ENCODE measurements at regions not wholly inside any gene's neighbourhood (a gene's known extent, or its start where the extent isn't known, plus 50 kb on each side); places are given as distances from the start of the nearest gene placed in this dataset.
"Not testable (repeated sequence)": the region's sequence is repeated elsewhere in the genome, so short reads cannot be mapped to it uniquely, and the experiment has no call there.

DNA sequence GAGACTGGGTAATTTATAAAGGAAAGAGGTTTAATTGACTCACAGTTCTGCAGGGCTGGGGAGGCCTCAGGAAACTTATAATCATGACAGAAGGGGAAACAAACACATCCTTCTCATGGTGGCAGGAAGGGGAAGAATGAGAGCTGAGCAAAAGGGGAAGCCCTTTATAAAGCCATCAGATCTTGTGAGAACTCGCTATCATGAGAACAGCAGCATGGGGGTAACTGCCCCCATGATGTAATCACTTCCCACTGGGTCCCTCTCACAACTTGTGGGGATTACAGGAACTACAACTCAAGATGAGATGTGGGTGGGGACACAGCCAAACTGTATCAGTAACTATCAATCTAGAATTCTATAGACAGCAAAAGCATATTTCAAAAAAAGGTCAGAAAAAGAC lies 64.7 kb upstream of the ACTRT2 start:
- Histone ChIP-seq H3K27ac (no peak overlapping the region), H3K4me3 (no peak overlapping the region), H3K9ac (ENCODE audit: insufficient read length) (no peak overlapping the region), H3K36me3 (ENCODE audit: insufficient read depth, low read length) (no peaks in the 10 kb centered on the region), H3K9me3 (ENCODE audit: low read depth, low read length) (no peaks in the 10 kb centered on the region)
- no peak for TF ChIP-seq EZH2 (IDR thresholded peaks at IDR 0.05)
- no peak for TF ChIP-seq POLR2AphosphoS5 (IDR thresholded peaks at IDR 0.05; ENCODE audit: borderline replicate concordance, low read depth, low read length)
- TF ChIP-seq FOXP2 (optimal IDR thresholded peaks at IDR 0.05; ENCODE audit: control extremely low read depth, extremely low read length, insufficient read depth) = no peak
- DNase-seq (ENCODE audit: low read depth, low spot score) = no peak

DNA sequence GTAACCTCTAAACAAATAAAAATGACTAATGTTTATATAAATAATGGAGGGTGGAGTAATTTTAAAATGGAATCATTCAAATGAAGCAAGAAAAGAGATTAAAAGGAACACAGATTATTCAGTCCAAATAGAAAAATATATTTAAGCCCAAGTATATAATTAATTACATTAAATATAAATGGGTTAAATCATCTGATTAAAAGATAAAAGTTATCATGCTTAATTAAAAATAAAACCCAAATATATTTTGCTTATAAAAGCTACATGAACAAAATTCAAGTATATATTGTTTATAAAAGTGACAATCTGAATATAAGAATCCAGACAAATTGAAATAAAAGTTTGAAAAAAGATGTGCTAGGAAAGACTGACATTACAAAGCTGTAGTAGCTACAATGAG lies 63.9 kb upstream of the ACTRT2 start:
- H3K27ac ChIP-seq = no peak overlapping the region
- no peaks in the 10 kb centered on the region for H3K9me3 ChIP-seq (ENCODE audit: low read depth, low read length)
- no peak for DNase-seq (ENCODE audit: low read depth, low spot score)
- H3K9ac ChIP-seq (ENCODE audit: insufficient read length) = no peak overlapping the region
- H3K4me3 ChIP-seq = no peak overlapping the region
- TF ChIP-seq FOXP2 (optimal IDR thresholded peaks at IDR 0.05; ENCODE audit: control extremely low read depth, extremely low read length, insufficient read depth) (no peak), POLR2AphosphoS5 (IDR thresholded peaks at IDR 0.05; ENCODE audit: borderline replicate concordance, low read depth, low read length) (no peak), EZH2 (IDR thresholded peaks at IDR 0.05) (no peak)
- no peaks in the 10 kb centered on the region for H3K36me3 ChIP-seq (ENCODE audit: insufficient read depth, low read length)

DNA sequence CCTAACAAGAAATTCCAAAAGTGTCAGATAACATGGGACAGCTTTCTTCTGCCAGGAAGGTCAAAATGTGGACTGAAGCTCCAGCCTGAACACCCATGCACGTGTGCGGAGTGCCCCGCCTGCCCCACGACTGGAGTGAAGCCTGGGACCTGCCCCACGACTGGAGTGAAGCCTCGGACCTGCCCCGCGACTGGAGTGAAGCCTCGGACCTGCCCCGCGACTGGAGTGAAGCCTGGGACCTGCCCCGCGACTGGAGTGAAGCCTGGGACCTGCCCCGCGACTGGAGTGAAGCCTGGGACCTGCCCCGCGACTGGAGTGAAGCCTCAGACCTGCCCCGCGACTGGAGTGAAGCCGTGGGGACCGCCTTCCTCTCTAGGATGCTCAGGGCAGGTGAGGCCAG lies 61.4 kb upstream of the ACTRT2 start:
- H3K4me3 ChIP-seq; H3K9me3 ChIP-seq (ENCODE audit: low read depth, low read length); H3K36me3 ChIP-seq (ENCODE audit: insufficient read depth, low read length); H3K9ac ChIP-seq (ENCODE audit: insufficient read length); H3K27ac ChIP-seq; DNase-seq (ENCODE audit: low read depth, low spot score): not testable (repeated sequence)

DNA sequence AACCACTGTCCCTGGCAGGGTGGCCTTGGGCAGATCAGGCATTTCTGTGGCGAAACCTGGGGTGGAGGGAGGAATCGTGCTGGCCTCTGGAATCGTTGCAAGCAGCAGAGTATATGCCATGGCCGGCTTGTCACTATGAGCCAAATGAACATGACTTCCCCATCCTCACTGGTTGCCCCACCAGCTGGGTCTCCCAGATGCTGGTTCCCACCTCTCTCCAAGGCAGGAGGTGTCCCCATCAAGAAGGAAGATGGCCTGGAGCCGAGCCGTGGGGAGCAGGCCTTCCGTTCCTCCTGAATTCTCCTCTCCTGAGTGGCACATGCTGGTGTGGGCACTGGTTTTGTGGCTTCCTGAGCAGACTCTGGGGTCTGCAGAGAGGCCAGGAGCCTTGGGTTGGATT lies 60.2 kb upstream of the ACTRT2 start:
- Histone ChIP-seq H3K36me3 (ENCODE audit: insufficient read depth, low read length) (no peaks in the 10 kb centered on the region), H3K9ac (ENCODE audit: insufficient read length) (no peak overlapping the region), H3K4me3 (no peak overlapping the region), H3K27ac (no peak overlapping the region), H3K9me3 (ENCODE audit: low read depth, low read length) (no peaks in the 10 kb centered on the region)
- DNase-seq (ENCODE audit: low read depth, low spot score) = no peak
- TF ChIP-seq FOXP2 (optimal IDR thresholded peaks at IDR 0.05; ENCODE audit: control extremely low read depth, extremely low read length, insufficient read depth) = no peak

DNA sequence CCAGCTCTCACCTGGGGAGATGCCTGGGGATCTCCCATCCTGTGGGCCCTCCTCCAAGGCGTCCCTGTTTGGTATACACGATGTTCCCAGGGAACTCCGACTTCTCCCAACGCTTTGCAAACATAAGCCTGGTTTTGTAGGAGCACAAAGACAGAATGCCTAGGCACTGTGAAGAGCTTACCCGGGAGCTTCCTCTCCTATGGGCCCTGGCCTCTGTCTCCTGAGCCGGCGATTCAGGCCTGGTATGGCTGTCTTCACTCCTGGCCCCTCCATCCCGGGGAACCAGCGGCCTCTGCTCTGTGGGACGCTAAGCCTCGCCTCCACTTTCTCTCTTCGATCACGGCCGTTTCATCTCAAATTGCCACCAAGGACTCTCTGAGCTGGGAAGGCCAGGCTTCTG lies 59.6 kb upstream of the ACTRT2 start:
- no peaks in the 10 kb centered on the region for H3K9me3 ChIP-seq (ENCODE audit: low read depth, low read length)
- H3K4me3 ChIP-seq = no peak overlapping the region
- no peak for DNase-seq (ENCODE audit: low read depth, low spot score)
- H3K36me3 ChIP-seq (ENCODE audit: insufficient read depth, low read length) = no peaks in the 10 kb centered on the region
- H3K9ac ChIP-seq (ENCODE audit: insufficient read length) = no peak overlapping the region
- TF ChIP-seq POLR2AphosphoS5 (IDR thresholded peaks at IDR 0.05; ENCODE audit: borderline replicate concordance, low read depth, low read length) (no peak), EZH2 (IDR thresholded peaks at IDR 0.05) (no peak), FOXP2 (optimal IDR thresholded peaks at IDR 0.05; ENCODE audit: control extremely low read depth, extremely low read length, insufficient read depth) (no peak)
- no peak overlapping the region for H3K27ac ChIP-seq

DNA sequence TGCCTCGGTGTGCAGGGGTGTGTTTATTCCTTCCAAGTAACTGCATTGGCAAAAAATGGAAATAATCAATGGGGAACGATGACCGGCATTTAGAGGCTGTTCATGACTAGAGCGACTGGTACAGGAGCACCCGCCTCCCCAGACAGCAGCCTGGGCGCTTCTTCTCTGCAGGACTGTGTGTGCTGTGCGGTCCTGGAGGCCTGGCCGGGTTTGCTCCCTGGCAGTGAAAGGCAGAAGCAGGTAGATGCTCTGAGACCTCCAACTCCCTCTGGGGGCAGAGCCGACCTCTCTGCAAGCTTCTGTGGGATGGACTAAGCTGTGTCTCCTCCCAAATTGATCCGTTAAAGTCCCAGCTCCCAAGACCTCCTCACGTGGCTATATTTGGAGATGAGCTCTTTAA lies 59.2 kb upstream of the ACTRT2 start:
- DNase-seq (ENCODE audit: low read depth, low spot score) = no peak
- no peak overlapping the region for H3K4me3 ChIP-seq
- no peaks in the 10 kb centered on the region for H3K9me3 ChIP-seq (ENCODE audit: low read depth, low read length)
- H3K9ac ChIP-seq (ENCODE audit: insufficient read length) = no peak overlapping the region
- H3K36me3 ChIP-seq (ENCODE audit: insufficient read depth, low read length) = no peaks in the 10 kb centered on the region
- TF ChIP-seq FOXP2 (optimal IDR thresholded peaks at IDR 0.05; ENCODE audit: control extremely low read depth, extremely low read length, insufficient read depth) (no peak), EZH2 (IDR thresholded peaks at IDR 0.05) (no peak), POLR2AphosphoS5 (IDR thresholded peaks at IDR 0.05; ENCODE audit: borderline replicate concordance, low read depth, low read length) (no peak)
- H3K27ac ChIP-seq = no peak overlapping the region

DNA sequence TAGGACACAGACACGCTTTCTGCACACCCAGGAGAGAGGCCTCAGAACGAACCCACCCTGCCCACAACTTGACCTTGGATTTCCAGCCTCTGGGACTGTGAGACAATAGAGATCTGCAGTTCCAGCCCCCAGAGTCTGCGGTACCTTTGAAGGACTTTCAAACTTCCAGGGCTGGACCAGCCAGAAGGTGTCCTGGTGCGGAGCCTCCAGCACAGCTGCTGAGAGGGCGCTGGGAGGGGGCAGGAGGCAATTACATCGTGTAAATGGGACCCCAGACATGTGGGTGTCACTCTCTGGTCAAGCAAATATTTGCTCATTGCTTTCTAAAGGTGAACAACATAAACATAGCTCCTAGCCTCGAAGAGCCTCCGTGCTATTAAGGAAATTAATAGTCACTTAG lies 58.7 kb upstream of the ACTRT2 start:
- Histone ChIP-seq H3K9ac (ENCODE audit: insufficient read length) (no peak overlapping the region), H3K4me3 (no peak overlapping the region), H3K27ac (no peak overlapping the region), H3K36me3 (ENCODE audit: insufficient read depth, low read length) (no peaks in the 10 kb centered on the region), H3K9me3 (ENCODE audit: low read depth, low read length) (no peaks in the 10 kb centered on the region)
- TF ChIP-seq POLR2AphosphoS5 (IDR thresholded peaks at IDR 0.05; ENCODE audit: borderline replicate concordance, low read depth, low read length) = no peak
- no peak for TF ChIP-seq FOXP2 (optimal IDR thresholded peaks at IDR 0.05; ENCODE audit: control extremely low read depth, extremely low read length, insufficient read depth)
- TF ChIP-seq EZH2 (IDR thresholded peaks at IDR 0.05) = no peak
- no peak for DNase-seq (ENCODE audit: low read depth, low spot score)

DNA sequence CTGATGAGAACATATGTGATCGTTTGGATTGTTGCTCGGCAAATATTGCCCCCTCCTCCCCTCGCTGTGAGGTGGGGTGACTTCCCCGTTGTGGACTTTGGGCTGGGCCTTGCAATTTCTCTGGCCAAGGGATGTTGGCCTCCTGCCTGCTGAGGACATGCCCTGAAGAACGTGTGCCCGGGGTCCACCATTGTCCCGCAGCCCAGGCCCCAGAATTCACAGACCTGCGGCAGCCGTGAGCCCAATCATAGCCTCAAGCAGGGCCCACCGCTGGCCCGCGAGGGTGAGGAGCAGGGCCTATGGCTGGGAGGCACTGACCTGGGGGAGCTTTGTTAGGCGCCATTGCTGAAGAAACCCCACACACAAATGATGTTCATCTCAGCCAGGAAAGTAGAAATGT lies 58.3 kb upstream of the ACTRT2 start:
- Histone ChIP-seq H3K4me3 (no peak overlapping the region), H3K27ac (no peak overlapping the region), H3K9me3 (ENCODE audit: low read depth, low read length) (no peaks in the 10 kb centered on the region), H3K36me3 (ENCODE audit: insufficient read depth, low read length) (no peaks in the 10 kb centered on the region), H3K9ac (ENCODE audit: insufficient read length) (no peak overlapping the region)
- TF ChIP-seq FOXP2 (optimal IDR thresholded peaks at IDR 0.05; ENCODE audit: control extremely low read depth, extremely low read length, insufficient read depth) (no peak), POLR2AphosphoS5 (IDR thresholded peaks at IDR 0.05; ENCODE audit: borderline replicate concordance, low read depth, low read length) (no peak)
- no peak for DNase-seq (ENCODE audit: low read depth, low spot score)

DNA sequence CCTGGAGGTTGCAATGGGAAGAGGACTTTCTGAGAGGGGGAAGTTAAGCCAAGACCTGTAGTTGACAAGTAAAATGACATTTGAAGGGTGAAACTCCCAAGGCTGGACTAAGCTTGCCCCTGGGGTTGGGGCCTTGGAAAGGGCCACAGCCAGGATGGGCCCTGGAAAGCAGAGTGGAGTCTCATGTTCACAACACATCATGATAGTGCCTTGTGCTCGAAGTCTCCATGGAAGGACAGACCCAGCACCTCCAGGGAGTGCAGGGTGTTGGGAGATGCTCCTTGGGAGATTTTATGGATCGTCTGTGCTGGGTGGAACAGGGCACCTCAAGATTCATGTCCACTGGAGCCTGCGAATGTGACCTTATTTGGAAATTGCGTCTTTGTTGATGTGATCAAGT lies 55.6 kb upstream of the ACTRT2 start:
- no peak overlapping the region for H3K27ac ChIP-seq
- H3K9ac ChIP-seq (ENCODE audit: insufficient read length) = no peak overlapping the region
- no peak overlapping the region for H3K4me3 ChIP-seq
- no peak for DNase-seq (ENCODE audit: low read depth, low spot score)
- TF ChIP-seq EZH2 (IDR thresholded peaks at IDR 0.05) (no peak), POLR2AphosphoS5 (IDR thresholded peaks at IDR 0.05; ENCODE audit: borderline replicate concordance, low read depth, low read length) (no peak), FOXP2 (optimal IDR thresholded peaks at IDR 0.05; ENCODE audit: control extremely low read depth, extremely low read length, insufficient read depth) (no peak)
- H3K36me3 ChIP-seq (ENCODE audit: insufficient read depth, low read length) = no peaks in the 10 kb centered on the region
- no peaks in the 10 kb centered on the region for H3K9me3 ChIP-seq (ENCODE audit: low read depth, low read length)
